ENCODE measurements at regions not wholly inside any gene's neighbourhood (a gene's known extent, or its start where the extent isn't known, plus 50 kb on each side); places are given as distances from the start of the nearest gene placed in this dataset.

DNA sequence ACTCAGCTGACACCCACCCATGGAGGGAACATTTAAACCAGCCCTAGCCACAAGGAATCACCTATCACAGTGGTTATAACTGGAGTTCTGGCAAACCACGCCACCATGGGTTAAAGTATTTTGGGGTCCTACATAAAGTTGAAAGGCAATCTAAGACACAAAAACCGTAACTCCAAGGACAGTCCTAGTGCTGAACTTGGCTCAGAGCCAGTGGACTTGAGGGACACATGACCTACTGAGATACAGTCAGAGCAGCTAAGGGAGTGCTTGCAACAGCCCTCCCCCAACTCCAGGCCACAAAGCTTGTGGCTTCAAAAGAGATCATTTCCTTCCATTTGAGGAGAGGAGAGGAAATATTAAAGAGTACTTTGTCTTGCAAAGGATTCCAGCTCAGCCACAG lies 300.5 kb downstream of the FGF13 start:
- TF ChIP-seq, protein P1, sequence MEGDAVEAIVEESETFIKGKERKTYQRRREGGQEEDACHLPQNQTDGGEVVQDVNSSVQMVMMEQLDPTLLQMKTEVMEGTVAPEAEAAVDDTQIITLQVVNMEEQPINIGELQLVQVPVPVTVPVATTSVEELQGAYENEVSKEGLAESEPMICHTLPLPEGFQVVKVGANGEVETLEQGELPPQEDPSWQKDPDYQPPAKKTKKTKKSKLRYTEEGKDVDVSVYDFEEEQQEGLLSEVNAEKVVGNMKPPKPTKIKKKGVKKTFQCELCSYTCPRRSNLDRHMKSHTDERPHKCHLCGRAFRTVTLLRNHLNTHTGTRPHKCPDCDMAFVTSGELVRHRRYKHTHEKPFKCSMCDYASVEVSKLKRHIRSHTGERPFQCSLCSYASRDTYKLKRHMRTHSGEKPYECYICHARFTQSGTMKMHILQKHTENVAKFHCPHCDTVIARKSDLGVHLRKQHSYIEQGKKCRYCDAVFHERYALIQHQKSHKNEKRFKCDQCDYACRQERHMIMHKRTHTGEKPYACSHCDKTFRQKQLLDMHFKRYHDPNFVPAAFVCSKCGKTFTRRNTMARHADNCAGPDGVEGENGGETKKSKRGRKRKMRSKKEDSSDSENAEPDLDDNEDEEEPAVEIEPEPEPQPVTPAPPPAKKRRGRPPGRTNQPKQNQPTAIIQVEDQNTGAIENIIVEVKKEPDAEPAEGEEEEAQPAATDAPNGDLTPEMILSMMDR (IDR thresholded peaks at IDR 0.05), result no peak
- TF ChIP-seq EZH2 (IDR thresholded peaks at IDR 0.05; ENCODE audit: borderline replicate concordance, insufficient read depth, low read depth, low read length, poor library complexity, severe bottlenecking), result no peak
